ENCODE measurements at regions not wholly inside any gene's neighbourhood (a gene's known extent, or its start where the extent isn't known, plus 50 kb on each side); places are given as distances from the start of the nearest gene placed in this dataset.

GRCh38 chr18:45518311-45519155 lies 96.7 kb upstream of the SLC14A2 start:
- Histone ChIP-seq H3K4me3 (replicated peaks; ENCODE audit: low read depth, low read length) (no peak overlapping the region), H3K27me3 (replicated peaks; ENCODE audit: control insufficient read depth, insufficient read depth, low read length) (no peaks in the 10 kb centered on the region), H3K36me3 (ENCODE audit: control insufficient read depth, insufficient read depth, low read length) (no peaks in the 10 kb centered on the region)
- TF ChIP-seq CTCF (IDR thresholded peaks at IDR 0.05; ENCODE audit: insufficient read depth, low read length, poor library complexity, severe bottlenecking): no peak
- no peak for DNase-seq (ENCODE audit: extremely low read depth, insufficient read length)

GRCh38 chr18:45519411-45520280 lies 95.6 kb upstream of the SLC14A2 start:
- TF ChIP-seq CTCF (IDR thresholded peaks at IDR 0.05; ENCODE audit: insufficient read depth, low read length, poor library complexity, severe bottlenecking): no peak
- H3K36me3 ChIP-seq (ENCODE audit: control insufficient read depth, insufficient read depth, low read length): no peaks in the 10 kb centered on the region
- H3K27me3 ChIP-seq (replicated peaks; ENCODE audit: control insufficient read depth, insufficient read depth, low read length): no peaks in the 10 kb centered on the region
- no peak for DNase-seq (ENCODE audit: extremely low read depth, insufficient read length)
- no peak overlapping the region for H3K4me3 ChIP-seq (replicated peaks; ENCODE audit: low read depth, low read length)

- DNase-seq (ENCODE audit: extremely low read depth, insufficient read length): no peak
- no peaks in the 10 kb centered on the region for H3K27me3 ChIP-seq (replicated peaks; ENCODE audit: control insufficient read depth, insufficient read depth, low read length)
- no peak for TF ChIP-seq CTCF (IDR thresholded peaks at IDR 0.05; ENCODE audit: insufficient read depth, low read length, poor library complexity, severe bottlenecking)
- H3K4me3 ChIP-seq (replicated peaks; ENCODE audit: low read depth, low read length): no peak overlapping the region
- no peaks in the 10 kb centered on the region for H3K36me3 ChIP-seq (ENCODE audit: control insufficient read depth, insufficient read depth, low read length)
Observed at GRCh38 chr18:45521136-45521535, 94.1 kb upstream of the SLC14A2 start.

GRCh38 chr18:45521777-45522176 lies 93.5 kb upstream of the SLC14A2 start:
- Histone ChIP-seq H3K4me3 (replicated peaks; ENCODE audit: low read depth, low read length) (no peak overlapping the region), H3K36me3 (ENCODE audit: control insufficient read depth, insufficient read depth, low read length) (no peaks in the 10 kb centered on the region), H3K27me3 (replicated peaks; ENCODE audit: control insufficient read depth, insufficient read depth, low read length) (no peaks in the 10 kb centered on the region)
- TF ChIP-seq CTCF (IDR thresholded peaks at IDR 0.05; ENCODE audit: insufficient read depth, low read length, poor library complexity, severe bottlenecking): no peak
- no peak for DNase-seq (ENCODE audit: extremely low read depth, insufficient read length)

- TF ChIP-seq CTCF (IDR thresholded peaks at IDR 0.05; ENCODE audit: insufficient read depth, low read length, poor library complexity, severe bottlenecking): no peak
- H3K4me3 ChIP-seq (replicated peaks; ENCODE audit: low read depth, low read length): no peak overlapping the region
- no peaks in the 10 kb centered on the region for H3K36me3 ChIP-seq (ENCODE audit: control insufficient read depth, insufficient read depth, low read length)
- no peak for DNase-seq (ENCODE audit: extremely low read depth, insufficient read length)
- no peaks in the 10 kb centered on the region for H3K27me3 ChIP-seq (replicated peaks; ENCODE audit: control insufficient read depth, insufficient read depth, low read length)
Observed at GRCh38 chr18:45522371-45522770, 92.9 kb upstream of the SLC14A2 start.

All from GM06990 (cell line).